GM13977 (cell line): ENCODE measurements at regions not wholly inside any gene's neighbourhood (a gene's known extent, or its start where the extent isn't known, plus 50 kb on each side); places are given as distances from the start of the nearest gene placed in this dataset.

ENCODE experiments used
- DNase-seq: peaks from one replicate; pipeline ENCODE4 v3.0.0; 2012; ENCODE audit warnings: low spot score
- CTCF ChIP-seq: IDR thresholded peaks from 2 replicates; pipeline ENCODE4 v1.5.1; 2012; ENCODE audit warnings: mild to moderate bottlenecking, control low read depth; ENCODE audit not compliant: insufficient read depth; ENCODE audit errors: extremely low read depth, missing control alignments
- in situ Hi-C: fragments of 300-500 bp; cut with MboI; formaldehyde crosslinking; loops from one replicate; pipeline ENCODE4 v1.12.0; 2022; ENCODE audit warnings: low sequenced_read_pairs, low pct_unique_long_range_greater_than_20kb, mixed read lengths, inconsistent platforms; ENCODE audit not compliant: unreplicated experiment

- no peak for TF ChIP-seq CTCF
- DNase-seq, result no peak
- in situ Hi-C loops, result no loop called here
Measured at GRCh38 chr11:45715418-45715817, 50.0 kb upstream of the CHST1 start.
